ENCODE measurements at regions not wholly inside any gene's neighbourhood (a gene's known extent, or its start where the extent isn't known, plus 50 kb on each side); places are given as distances from the start of the nearest gene placed in this dataset.

DNA sequence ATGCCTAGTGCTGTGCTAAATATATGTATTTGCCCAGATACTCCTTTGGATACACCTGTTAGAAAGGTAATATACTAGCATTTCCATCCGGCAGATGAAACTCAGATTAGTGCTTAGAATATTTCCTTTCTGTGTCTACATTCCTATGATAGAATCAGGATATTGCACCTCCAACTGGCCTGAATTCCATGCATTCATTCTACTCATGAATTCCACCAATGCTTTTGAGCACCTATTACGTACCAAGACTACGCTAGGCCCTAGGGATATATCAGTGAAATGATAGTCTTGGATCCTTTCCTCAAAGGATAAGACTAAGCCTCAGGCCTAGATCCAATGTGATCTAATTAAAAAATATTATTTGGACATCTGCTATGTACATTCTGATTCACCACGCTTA is 223.8 kb upstream of the SERP2 start:
- Histone ChIP-seq H3K27me3 (no peaks in the 10 kb centered on the region), H3K36me3 (no peaks in the 10 kb centered on the region), H3K4me1 (peaks cover 0 to 17% (median 0%) of the 10 kb centered on the region in 3 donors), H3K27ac (no peak overlapping the region), H3K4me3 (no peak overlapping the region), H3K9me3 (no peaks in the 10 kb centered on the region)
- WGBS, 2 donors (ENCODE audit: low coverage in 1 of 2): 93 to 100% methylated on average over 4 of the region's 4 CpGs
- ATAC-seq: no peak
- no peak for TF ChIP-seq EP300 (IDR thresholded peaks at IDR 0.05)
- TF ChIP-seq POLR2A (IDR thresholded peaks at IDR 0.05): no peak
- TF ChIP-seq, protein P1, sequence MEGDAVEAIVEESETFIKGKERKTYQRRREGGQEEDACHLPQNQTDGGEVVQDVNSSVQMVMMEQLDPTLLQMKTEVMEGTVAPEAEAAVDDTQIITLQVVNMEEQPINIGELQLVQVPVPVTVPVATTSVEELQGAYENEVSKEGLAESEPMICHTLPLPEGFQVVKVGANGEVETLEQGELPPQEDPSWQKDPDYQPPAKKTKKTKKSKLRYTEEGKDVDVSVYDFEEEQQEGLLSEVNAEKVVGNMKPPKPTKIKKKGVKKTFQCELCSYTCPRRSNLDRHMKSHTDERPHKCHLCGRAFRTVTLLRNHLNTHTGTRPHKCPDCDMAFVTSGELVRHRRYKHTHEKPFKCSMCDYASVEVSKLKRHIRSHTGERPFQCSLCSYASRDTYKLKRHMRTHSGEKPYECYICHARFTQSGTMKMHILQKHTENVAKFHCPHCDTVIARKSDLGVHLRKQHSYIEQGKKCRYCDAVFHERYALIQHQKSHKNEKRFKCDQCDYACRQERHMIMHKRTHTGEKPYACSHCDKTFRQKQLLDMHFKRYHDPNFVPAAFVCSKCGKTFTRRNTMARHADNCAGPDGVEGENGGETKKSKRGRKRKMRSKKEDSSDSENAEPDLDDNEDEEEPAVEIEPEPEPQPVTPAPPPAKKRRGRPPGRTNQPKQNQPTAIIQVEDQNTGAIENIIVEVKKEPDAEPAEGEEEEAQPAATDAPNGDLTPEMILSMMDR (IDR thresholded peaks at IDR 0.05): no peak
- no peak for TF ChIP-seq POLR2AphosphoS5 (IDR thresholded peaks at IDR 0.05)

DNA sequence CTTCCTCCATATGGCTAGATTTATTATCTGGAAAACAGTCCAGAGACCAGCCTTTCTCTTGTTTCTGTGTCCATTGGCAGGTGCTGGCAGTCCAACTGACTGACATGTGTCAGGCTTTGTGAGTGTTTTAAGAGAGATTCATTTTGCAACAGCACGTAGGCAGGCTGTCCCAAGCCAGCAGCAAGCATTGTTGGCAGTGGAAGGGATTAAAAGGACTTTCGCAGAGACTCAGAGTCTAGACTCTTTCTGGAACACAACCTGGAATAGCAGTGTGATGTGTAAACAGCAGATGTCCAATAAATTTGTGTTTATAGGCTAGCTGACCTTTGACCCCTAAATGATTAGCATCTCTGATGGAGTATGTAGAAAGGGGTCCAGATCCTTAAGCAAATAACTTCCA is 222.2 kb upstream of the SERP2 start:
- ATAC-seq: no peak
- Histone ChIP-seq H3K27ac (no peak overlapping the region), H3K4me3 (no peak overlapping the region), H3K27me3 (no peaks in the 10 kb centered on the region), H3K4me1 (peaks cover 4 to 34% (median 10%) of the 10 kb centered on the region in 3 donors), H3K9me3 (no peaks in the 10 kb centered on the region), H3K36me3 (no peaks in the 10 kb centered on the region)
- WGBS, 2 donors (ENCODE audit: low coverage in 1 of 2): 73 to 92% methylated on average over 2 of the region's 2 CpGs
- no peak for TF ChIP-seq EP300 (IDR thresholded peaks at IDR 0.05)
- TF ChIP-seq, protein P1 (IDR thresholded peaks at IDR 0.05): no peak
- no peak for TF ChIP-seq POLR2AphosphoS5 (IDR thresholded peaks at IDR 0.05)
- no peak for TF ChIP-seq POLR2A (IDR thresholded peaks at IDR 0.05)

DNA sequence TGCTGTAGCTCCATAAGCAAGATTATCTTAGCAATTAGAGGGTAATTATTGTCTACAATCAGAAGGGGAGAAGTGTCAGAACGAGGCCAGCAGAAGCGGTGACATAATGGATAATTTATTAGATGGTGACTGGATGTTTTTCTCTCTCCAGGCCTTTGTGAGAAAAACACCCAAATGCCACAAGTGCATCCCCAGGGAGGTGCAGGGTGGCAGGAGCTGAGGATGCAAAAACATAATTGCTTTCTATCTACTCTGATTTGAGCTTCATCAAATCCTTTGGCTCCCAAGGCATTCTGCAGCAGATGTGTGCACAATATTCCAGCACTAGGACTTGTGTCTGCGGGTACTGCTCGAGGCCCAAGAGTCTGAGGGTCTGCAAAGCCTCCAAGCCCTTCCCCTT is 220.1 kb upstream of the SERP2 start:
- WGBS, 2 donors (ENCODE audit: low coverage in 1 of 2): 55 to 73% methylated on average over 2 of the region's 4 CpGs
- ATAC-seq: no peak
- no peak for TF ChIP-seq POLR2AphosphoS5 (IDR thresholded peaks at IDR 0.05)
- TF ChIP-seq EP300 (IDR thresholded peaks at IDR 0.05): no peak
- no peak for TF ChIP-seq POLR2A (IDR thresholded peaks at IDR 0.05)
- TF ChIP-seq, protein P1 (IDR thresholded peaks at IDR 0.05): no peak
- H3K27me3 ChIP-seq: no peaks in the 10 kb centered on the region
- no peaks in the 10 kb centered on the region for H3K36me3 ChIP-seq
- peak overlapping the region in 3 of 4 donors; percentile 73 to 81 (median 81) for H3K27ac ChIP-seq
- H3K4me3 ChIP-seq: no peak overlapping the region
- no peaks in the 10 kb centered on the region for H3K9me3 ChIP-seq
- peaks cover 10 to 54% (median 11%) of the 10 kb centered on the region in 3 donors for H3K4me1 ChIP-seq

DNA sequence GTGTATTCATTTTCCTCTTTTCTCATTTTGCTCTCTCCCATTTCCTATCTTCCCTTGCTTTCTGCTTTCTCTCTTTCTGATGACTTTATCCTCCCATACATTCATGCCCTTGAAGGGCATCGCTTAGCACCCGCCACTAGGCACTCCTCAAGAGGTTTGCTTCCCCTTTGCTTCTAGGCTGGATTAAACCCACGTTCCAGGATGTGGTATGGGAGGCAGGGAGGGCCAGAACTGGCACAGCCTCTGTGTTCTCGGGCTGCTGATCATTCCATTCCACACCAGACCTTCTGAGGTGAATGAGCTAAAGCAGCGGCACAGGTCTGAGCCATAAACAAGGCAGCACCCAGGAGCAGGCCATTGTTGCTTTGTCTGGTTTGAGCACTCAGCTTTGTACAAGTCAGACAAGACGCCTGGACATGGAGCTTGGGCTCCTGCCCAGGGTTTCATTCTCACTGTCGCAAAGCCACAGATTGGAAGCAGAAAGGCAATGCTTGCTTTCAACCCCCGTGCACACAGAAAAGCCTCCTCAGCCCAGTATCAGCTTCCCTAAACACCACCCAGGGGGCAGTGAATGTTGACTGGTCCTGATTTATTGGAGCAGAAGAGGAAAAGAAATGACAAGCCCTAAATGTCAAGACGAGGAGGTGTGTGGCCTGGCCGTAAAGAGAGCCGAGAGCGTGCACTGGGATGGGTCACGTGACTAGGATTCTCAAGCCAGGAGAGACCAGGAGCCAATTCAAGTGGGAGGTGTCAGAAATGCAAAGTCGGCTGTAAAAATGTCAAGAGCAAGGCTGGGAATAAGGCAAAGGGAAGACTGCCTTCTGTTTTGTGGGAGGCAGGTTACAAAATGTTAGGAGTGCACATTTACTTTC is 218.0 kb upstream of the SERP2 start:
- no peak for TF ChIP-seq EP300 (IDR thresholded peaks at IDR 0.05)
- TF ChIP-seq, protein P1 (IDR thresholded peaks at IDR 0.05): no peak
- TF ChIP-seq POLR2A (IDR thresholded peaks at IDR 0.05): no peak
- peak; percentile 37 for TF ChIP-seq POLR2AphosphoS5 (IDR thresholded peaks at IDR 0.05)
- peaks cover 10 to 76% (median 25%) of the 10 kb centered on the region in 3 donors for H3K4me1 ChIP-seq
- no peaks in the 10 kb centered on the region for H3K36me3 ChIP-seq
- H3K27me3 ChIP-seq: no peaks in the 10 kb centered on the region
- H3K4me3 ChIP-seq: peak overlapping the region in 1 of 2 donors; percentile 39
- 13 to 31% methylated on average over 1 to 9 of the region's 14 CpGs for WGBS, 2 donors (ENCODE audit: low coverage in 1 of 2)
- peak overlapping the region; percentile 39 to 81 (median 77) for H3K27ac ChIP-seq
- no peaks in the 10 kb centered on the region for H3K9me3 ChIP-seq
- peak; percentile 72 for ATAC-seq

DNA sequence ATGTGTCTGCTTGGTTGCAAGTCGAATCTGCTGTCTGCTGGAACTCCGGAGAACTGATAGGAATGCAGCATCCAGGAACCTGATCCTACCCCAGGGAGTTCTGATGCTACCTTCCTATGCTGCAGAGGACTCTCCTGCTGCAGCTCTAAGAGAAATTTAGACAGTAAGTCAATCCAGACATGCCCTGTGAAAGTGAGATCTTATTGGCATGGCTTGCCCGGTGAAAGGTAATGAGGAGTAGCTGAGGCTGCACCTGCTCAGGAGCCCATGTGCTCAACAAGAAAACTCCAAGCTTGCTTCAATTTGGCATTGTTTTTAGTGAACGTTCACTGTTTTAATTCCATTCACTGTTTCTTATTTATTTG is 217.3 kb upstream of the SERP2 start:
- Histone ChIP-seq H3K4me1 (peaks cover 14 to 82% (median 27%) of the 10 kb centered on the region in 3 donors), H3K27me3 (no peaks in the 10 kb centered on the region), H3K9me3 (no peaks in the 10 kb centered on the region), H3K27ac (peak overlapping the region; percentile 32 to 81 (median 77)), H3K36me3 (no peaks in the 10 kb centered on the region), H3K4me3 (peak overlapping the region in 1 of 2 donors; percentile 39)
- no peak for ATAC-seq
- WGBS, 2 donors (ENCODE audit: low coverage in 1 of 2): 36% methylated on average over 4 of the region's 4 CpGs; no CpG with 5 or more reads in 1 of the 2 donors
- TF ChIP-seq POLR2AphosphoS5 (IDR thresholded peaks at IDR 0.05): no peak
- no peak for TF ChIP-seq EP300 (IDR thresholded peaks at IDR 0.05)
- TF ChIP-seq, protein P1 (IDR thresholded peaks at IDR 0.05): no peak
- no peak for TF ChIP-seq POLR2A (IDR thresholded peaks at IDR 0.05)
